ENCODE measurements at regions not wholly inside any gene's neighbourhood (a gene's known extent, or its start where the extent isn't known, plus 50 kb on each side); places are given as distances from the start of the nearest gene placed in this dataset.
"Not testable (repeated sequence)": the region's sequence is repeated elsewhere in the genome, so short reads cannot be mapped to it uniquely, and the experiment has no call there.

- DNase-seq (ENCODE audit: low spot score): no peak
Observed at GRCh38 chr4:64967286-64967685, 558.0 kb upstream of the TECRL start.

GRCh38 chr4:64960516-64960915 is 551.3 kb upstream of the TECRL start:
- no peak for DNase-seq (ENCODE audit: low spot score)

GRCh38 chr4:64940698-64941097 is 531.4 kb upstream of the TECRL start:
- DNase-seq (ENCODE audit: low spot score): no peak

GRCh38 chr4:64935469-64936001 is 526.3 kb upstream of the TECRL start:
- DNase-seq (ENCODE audit: low spot score): no peak

DNA sequence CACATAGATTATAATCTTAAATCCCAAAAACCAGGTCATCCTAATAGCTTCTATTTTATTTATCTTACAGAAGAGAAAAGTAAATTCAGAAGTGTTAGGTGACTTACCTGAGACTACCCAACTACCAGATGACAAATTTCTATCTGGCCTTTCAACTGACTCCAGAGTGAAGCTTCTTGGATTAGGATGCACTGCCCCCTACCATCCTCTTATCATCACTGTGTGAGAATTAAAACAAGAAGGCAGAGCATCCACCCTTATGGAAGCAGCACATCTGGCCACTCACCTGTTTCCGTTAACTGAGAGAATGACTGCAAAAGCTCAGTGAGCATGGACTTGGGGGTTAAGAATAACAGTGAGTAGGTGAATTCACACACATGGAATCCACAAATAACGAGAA is 502.6 kb upstream of the TECRL start:
- DNase-seq (ENCODE audit: low spot score): no peak

DNA sequence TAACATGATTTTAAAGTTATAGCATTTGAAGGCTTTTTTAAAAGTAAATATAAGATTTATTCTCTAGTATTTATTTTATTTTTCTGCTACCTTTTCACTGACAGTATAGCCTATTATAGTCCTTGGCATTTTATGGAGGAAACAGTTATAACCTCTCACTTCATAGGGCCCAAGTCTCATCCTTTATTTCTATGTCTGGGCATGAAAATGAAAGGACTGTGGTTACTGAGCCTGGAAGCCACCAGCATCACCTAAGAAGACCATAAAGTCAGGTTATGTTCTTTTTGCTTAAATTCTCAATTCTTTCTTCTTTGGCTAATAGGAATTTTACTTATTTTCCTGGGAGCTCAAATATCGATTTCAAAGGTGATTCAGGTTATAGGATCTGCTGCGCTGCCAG is 494.7 kb upstream of the TECRL start:
- DNase-seq (ENCODE audit: low spot score): no peak

GRCh38 chr4:64899563-64899962 is 490.3 kb upstream of the TECRL start:
- DNase-seq (ENCODE audit: low spot score): no peak

- DNase-seq (ENCODE audit: low spot score): not testable (repeated sequence)
Observed at GRCh38 chr4:64899030-64899429, 489.8 kb upstream of the TECRL start.

DNA sequence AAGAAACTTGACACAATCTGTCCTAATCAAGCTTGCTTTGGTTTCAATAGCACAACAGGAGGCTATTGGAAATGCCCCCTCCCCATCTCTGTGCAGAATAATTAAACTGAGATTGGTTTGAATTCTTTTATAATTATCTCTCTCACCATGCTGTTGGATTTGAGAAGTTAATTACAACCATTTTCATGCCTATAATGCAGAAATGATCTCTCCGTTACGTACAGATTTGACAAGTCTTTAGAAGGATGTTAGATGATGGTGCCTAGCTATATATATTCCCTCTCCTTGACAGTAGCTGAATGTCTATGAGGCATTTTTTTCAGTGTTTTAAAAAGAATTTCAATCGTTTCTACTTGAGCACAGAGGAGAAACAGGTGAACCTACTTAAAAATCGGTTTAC is 488.4 kb upstream of the TECRL start:
- no peak for DNase-seq (ENCODE audit: low spot score)

DNA sequence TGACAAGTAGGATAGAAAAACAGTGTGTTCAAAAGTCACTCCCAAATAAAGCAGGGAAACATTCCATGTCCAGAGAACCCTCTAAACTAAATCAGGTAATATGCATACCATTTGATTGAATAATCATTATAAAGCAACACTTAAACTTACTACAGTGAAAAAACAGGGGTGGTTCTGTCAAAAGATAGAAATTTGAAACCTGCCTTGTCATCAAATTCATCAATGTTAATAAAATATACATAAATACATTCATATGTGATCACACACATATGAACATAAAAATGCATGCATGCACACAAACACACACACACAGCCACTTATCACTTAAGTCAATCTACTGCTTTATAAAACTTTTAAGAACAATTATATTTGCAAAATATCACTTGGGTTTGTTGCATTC is 485.8 kb upstream of the TECRL start:
- DNase-seq (ENCODE audit: low spot score): no peak

GRCh38 chr4:64893205-64893604 is 484.0 kb upstream of the TECRL start:
- no peak for DNase-seq (ENCODE audit: low spot score)

GRCh38 chr4:64889906-64890610 is 480.8 kb upstream of the TECRL start:
- DNase-seq (ENCODE audit: low spot score): no peak

GRCh38 chr4:64883087-64883807 is 474.0 kb upstream of the TECRL start:
- no peak for DNase-seq (ENCODE audit: low spot score)

DNA sequence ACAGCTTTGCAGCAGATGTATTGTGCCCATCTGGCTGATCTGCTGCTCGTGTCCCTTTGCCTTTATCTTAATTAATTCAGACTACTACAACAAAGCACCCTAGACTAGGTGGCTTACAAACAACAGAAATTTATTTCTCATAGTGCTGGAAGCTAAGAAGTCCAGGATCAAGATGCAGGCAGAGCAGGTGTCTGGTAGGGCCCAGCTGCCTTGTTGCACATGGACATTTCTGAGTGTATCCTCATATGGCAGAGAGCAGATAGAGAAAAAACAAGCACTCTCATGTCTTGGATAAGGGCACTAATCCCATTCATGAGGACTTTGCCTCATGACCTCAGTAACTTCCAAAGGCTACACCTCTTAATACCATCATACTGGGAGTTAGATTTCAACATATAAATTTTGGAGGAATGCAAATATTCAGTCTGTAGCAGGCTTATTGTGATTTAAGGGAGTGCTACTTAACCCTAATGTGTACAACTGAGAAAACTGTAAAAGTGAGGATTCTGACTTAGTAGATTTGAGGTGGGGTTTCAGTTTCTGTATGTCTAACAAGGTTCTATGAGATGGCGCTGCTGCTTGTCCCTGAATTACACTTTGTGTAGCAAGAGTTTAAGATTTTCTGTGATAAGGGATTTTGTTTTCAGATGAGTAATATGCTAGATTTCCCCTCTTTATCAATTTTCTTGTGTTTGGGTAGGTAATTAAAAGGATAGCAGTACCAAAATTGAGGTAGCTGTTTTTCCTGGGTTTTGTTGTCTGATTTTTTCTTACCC is 473.2 kb upstream of the TECRL start:
- no peak for DNase-seq (ENCODE audit: low spot score)

DNA sequence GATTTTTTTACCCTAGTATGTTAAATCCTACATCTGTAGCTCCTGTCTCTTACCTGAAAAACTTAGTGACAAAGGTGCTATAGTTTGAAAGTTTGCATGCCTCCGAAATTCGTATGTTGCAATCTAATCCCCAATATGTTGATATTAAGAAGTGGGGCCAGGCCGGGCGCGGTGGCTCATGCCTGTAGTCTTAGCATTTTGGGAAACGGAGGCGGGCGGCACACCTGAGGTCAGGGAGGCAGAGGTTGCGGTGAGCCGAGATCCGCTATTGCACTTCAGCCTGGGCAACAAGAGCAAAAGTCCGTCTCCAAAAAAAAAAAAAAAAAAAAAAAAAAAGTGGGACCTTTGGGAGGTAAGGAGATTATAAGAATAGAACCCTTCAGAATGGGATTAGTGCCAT is 471.3 kb upstream of the TECRL start:
- DNase-seq (ENCODE audit: low spot score): no peak

GRCh38 chr4:64876021-64876420 is 466.8 kb upstream of the TECRL start:
- no peak for DNase-seq (ENCODE audit: low spot score)

GRCh38 chr4:64870558-64870957 is 461.3 kb upstream of the TECRL start:
- no peak for DNase-seq (ENCODE audit: low spot score)

GRCh38 chr4:64857815-64858214 is 448.6 kb upstream of the TECRL start:
- no peak for DNase-seq (ENCODE audit: low spot score)

DNA sequence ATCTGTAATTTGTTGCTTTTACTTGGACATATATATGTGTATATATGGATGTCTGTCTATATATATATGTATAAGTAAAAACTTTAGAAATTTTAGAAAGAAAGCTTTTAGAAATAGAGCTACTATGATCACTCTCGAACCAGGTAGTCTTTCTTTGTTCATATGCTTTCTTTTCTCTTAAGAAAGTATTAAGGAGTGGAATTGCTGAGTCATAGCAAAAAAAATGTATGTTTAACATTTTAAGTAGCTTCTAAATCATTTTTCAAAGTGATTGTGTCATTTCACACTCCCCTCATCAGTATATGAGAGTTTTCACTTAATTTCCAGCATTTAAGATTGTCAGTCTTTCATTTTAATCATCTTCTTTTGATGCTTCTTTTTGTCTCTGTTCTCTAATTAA is 447.9 kb upstream of the TECRL start:
- DNase-seq (ENCODE audit: low spot score): no peak

- DNase-seq (ENCODE audit: low spot score): no peak
Observed at GRCh38 chr4:64846417-64846816, 437.2 kb upstream of the TECRL start.

GRCh38 chr4:64829749-64830148 is 420.5 kb upstream of the TECRL start:
- no peak for DNase-seq (ENCODE audit: low spot score)

GRCh38 chr4:64824591-64824990 is 415.3 kb upstream of the TECRL start:
- no peak for DNase-seq (ENCODE audit: low spot score)

DNA sequence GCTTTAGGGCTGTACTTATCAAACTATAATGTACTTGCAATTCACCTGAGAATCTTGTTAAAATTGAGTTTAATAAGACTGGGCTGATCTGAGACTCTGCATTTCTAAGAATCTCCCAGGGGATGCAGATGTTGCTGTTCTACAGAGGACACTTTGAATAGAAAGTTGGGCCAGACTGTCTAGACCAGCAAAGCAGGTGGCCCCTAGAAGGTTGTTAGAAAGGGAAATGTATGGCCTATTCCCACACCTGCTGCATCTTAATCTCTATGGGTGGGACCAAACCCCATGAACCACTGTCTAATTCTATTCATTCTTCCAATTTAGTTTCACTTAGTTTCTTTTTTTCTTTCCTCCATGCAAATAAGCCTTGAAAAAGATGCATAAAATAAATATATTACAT is 413.2 kb upstream of the TECRL start:
- DNase-seq (ENCODE audit: low spot score): no peak
